Psoas muscle (tissue), 7 donors: ENCODE measurements at regions not wholly inside any gene's neighbourhood (a gene's known extent, or its start where the extent isn't known, plus 50 kb on each side); places are given as distances from the start of the nearest gene placed in this dataset.

ENCODE experiments used
- ATAC-seq, 4 donors: fragments of 200-7000 bp; cut with Tn5 transposase; one replicate each; pipeline ENCODE4 v1.9.1; 2020; ENCODE audit warnings: moderate library complexity in 3 of 4, mild to moderate bottlenecking in 2 of 4
- DNase-seq, 2 donors: peaks; one replicate each; pipeline ENCODE4 v3.0.0-alpha.2; 2020
- H3K27ac ChIP-seq: fragments of 200-600 bp; one replicate; pipeline ENCODE4 v1.8.0; 2022
- H3K27me3 ChIP-seq, 3 donors: fragments of 200-600 bp in 1 of 3; one replicate each; pipeline versions ENCODE4 v1.6.1 to v1.8.0; 2013 to 2022; ENCODE audit warnings: low read length in 2 of 3, mild to moderate bottlenecking in 2 of 3, moderate library complexity in 1 of 3; ENCODE audit not compliant: insufficient read depth in 3 of 3
- H3K36me3 ChIP-seq, 2 donors: fragments of 200-600 bp in 1 of 2; one replicate each; pipeline versions ENCODE4 v1.6.1 to v1.8.0; 2013 to 2022; ENCODE audit warnings: low read depth in 1 of 2, mild to moderate bottlenecking in 1 of 2, moderate library complexity in 1 of 2; ENCODE audit not compliant: insufficient read depth in 1 of 2
- H3K4me1 ChIP-seq: fragments of 200-600 bp; one replicate; pipeline ENCODE4 v1.8.0; 2022
- H3K4me3 ChIP-seq: fragments of 200-600 bp; one replicate; pipeline ENCODE4 v1.8.0; 2022; ENCODE audit warnings: mild to moderate bottlenecking
- H3K9me3 ChIP-seq: fragments of 200-600 bp; one replicate; pipeline ENCODE4 v1.8.0; 2022
- CTCF ChIP-seq: fragments of 200-600 bp; IDR thresholded peaks from one replicate; pipeline ENCODE4 v1.8.0; 2022; ENCODE audit warnings: antibody characterized with exemption
- whole genome bisulfite sequencing, 3 donors: extraction: QIAGEN DNeasy Blood & Tissue Kit; methylation state at CpG; one replicate each; pipeline versions ENCODE4 v1.1.6 to v1.1.7; 2013; 5-methylcytosine and 5-hydroxymethylcytosine counted together
- intact Hi-C, 2 donors: fragments of 100-400 bp; cut with DNase I; formaldehyde crosslinking; loops; one replicate each; pipeline versions ENCODE4 v1.11.0 to v1.14.2; 2022
- donor health status: healthy with polysubstance abuse.
- donor health status: DM: no; HTN: no; CAD: no; lungs with moderate emphysema.
- donor health status: Bipolar disorder and iron deficiency.
- donor health status: healthy.
- donor health status: DM: yes; HTN: yes; CAD: no.
- donor health status: DM: no; HTN: no; CAD: no.
- donor health status: DM: yes; HTN: yes; CAD: no.

DNA sequence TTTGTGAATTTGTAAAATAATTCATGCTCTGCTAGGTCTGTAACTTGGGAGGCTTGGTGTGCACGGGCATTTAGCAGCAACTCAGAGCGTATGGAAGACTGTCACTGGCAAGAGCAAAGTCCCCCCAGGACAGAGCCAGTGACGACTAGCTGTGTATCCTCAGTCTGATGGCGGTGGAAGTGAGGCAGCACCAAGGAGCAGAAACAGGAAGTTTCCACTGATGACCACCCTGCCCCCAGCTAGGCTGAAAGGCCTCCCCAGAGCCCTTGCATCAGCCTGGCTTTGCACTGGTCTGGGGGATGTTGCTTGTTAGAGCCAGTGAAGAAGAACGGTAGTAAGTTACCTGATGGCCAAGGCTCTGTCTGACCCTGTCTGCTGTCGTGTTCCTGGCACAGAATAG, 66.8 kb upstream of the ABL1 start:
- no peak for TF ChIP-seq CTCF
- intact Hi-C loops, result loop anchor here in 1 of 2 donors (5.0 to 10.0 kb wide), 2 partner anchors 56 to 177 kb away; no protein-coding TSS in a partner anchor
- peaks cover 28% of the 10 kb centered on the region for H3K4me1 ChIP-seq
- no peaks in the 10 kb centered on the region for H3K36me3 ChIP-seq
- WGBS, 3 donors, result 52 to 60% (median 56%) methylated on average over 6 of the region's 6 CpGs
- H3K4me3 ChIP-seq, result no peak overlapping the region
- ATAC-seq, result no peak
- H3K27ac ChIP-seq, result no peak overlapping the region
- DNase-seq, result no peak
- H3K27me3 ChIP-seq, result no peaks in the 10 kb centered on the region
- no peaks in the 10 kb centered on the region for H3K9me3 ChIP-seq

- peaks cover 28% of the 10 kb centered on the region for H3K4me1 ChIP-seq
- no peak for DNase-seq
- WGBS, 3 donors, result 80 to 83% (median 81%) methylated on average over 6 of the region's 6 CpGs
- TF ChIP-seq CTCF, result no peak
- no peaks in the 10 kb centered on the region for H3K9me3 ChIP-seq
- H3K4me3 ChIP-seq, result no peak overlapping the region
- H3K36me3 ChIP-seq, result no peaks in the 10 kb centered on the region
- ATAC-seq, result no peak
- no peaks in the 10 kb centered on the region for H3K27me3 ChIP-seq
- H3K27ac ChIP-seq, result no peak overlapping the region
- intact Hi-C loops, result loop anchor here in 1 of 2 donors (5.0 to 10.0 kb wide), 2 partner anchors 57 to 176 kb away; no protein-coding TSS in a partner anchor
Observed at GRCh38 chr9:130768891-130769403, 66.1 kb upstream of the ABL1 start.

DNA sequence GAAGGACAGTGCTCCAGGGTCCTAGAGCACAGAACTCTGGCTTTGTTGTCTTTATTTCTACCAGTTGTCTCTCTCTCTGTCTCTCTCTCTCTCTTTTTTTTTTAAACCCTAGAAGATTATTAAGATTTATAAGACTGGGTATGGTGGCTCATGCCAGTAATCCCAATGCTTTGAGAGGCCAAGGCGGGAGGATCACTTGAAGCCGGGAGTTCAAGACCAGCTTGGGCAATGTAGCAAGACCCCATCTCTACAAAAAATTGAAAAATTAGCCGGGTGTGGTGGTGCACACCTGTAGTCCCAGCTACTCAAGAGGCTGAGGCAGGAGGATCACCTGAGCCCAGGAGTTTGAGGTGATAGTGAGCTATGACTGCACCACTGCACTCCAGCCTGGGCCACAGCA, 65.0 kb upstream of the ABL1 start:
- ATAC-seq (no peak), DNase-seq (no peak)
- Histone ChIP-seq H3K4me1 (peaks cover 28% of the 10 kb centered on the region), H3K27ac (no peak overlapping the region), H3K36me3 (no peaks in the 10 kb centered on the region), H3K27me3 (no peaks in the 10 kb centered on the region), H3K4me3 (no peak overlapping the region), H3K9me3 (peaks cover 3% of the 10 kb centered on the region)
- intact Hi-C loops, result loop anchor here (2.0 to 5.0 kb wide), 2 partner anchors 92 to 93 kb away; no protein-coding TSS in a partner anchor
- 64 to 98% (median 89%) methylated on average over 3 of the region's 3 CpGs for WGBS, 3 donors
- no peak for TF ChIP-seq CTCF

- H3K4me3 ChIP-seq, result no peak overlapping the region
- no peaks in the 10 kb centered on the region for H3K27me3 ChIP-seq
- WGBS, 3 donors, result 47 to 56% (median 54%) methylated on average over 2 of the region's 2 CpGs
- no peak overlapping the region for H3K27ac ChIP-seq
- DNase-seq (no peak), ATAC-seq (peak; percentile 43 to 73 (median 60))
- H3K4me1 ChIP-seq, result peaks cover 21% of the 10 kb centered on the region
- TF ChIP-seq CTCF, result peak; percentile 71
- H3K36me3 ChIP-seq, result no peaks in the 10 kb centered on the region
- H3K9me3 ChIP-seq, result peaks cover 11% of the 10 kb centered on the region
- intact Hi-C loops, result loop anchor here (2.0 to 5.0 kb wide), 2 partner anchors 91 to 92 kb away; no protein-coding TSS in a partner anchor
Observed at GRCh38 chr9:130770679-130771442, 64.2 kb upstream of the ABL1 start.
